Trophoblast cell (in vitro differentiated cells and primary cell): ENCODE measurements at regions not wholly inside any gene's neighbourhood (a gene's known extent, or its start where the extent isn't known, plus 50 kb on each side); places are given as distances from the start of the nearest gene placed in this dataset.

Source experiments
- DNase-seq, 2 donors: peaks; one replicate each; pipeline ENCODE4 v3.0.0-alpha.2; 2016
- H2AFZ ChIP-seq: 2 replicates; pipeline ENCODE4 v1.6.1; 2013; ENCODE audit warnings: low read length, moderate library complexity, mild to moderate bottlenecking; ENCODE audit not compliant: insufficient read depth, poor library complexity
- H2AK5ac ChIP-seq: 2 replicates; pipeline ENCODE4 v1.6.1; 2013; ENCODE audit warnings: mild to moderate bottlenecking, low read length
- H2BK120ac ChIP-seq: 2 replicates; pipeline ENCODE4 v1.6.1; 2013; ENCODE audit warnings: low read length, mild to moderate bottlenecking, moderate library complexity; ENCODE audit not compliant: insufficient read depth, poor library complexity
- H2BK12ac ChIP-seq: 2 replicates; pipeline ENCODE4 v1.6.1; 2013; ENCODE audit warnings: mild to moderate bottlenecking, low read length, moderate library complexity
- H2BK5ac ChIP-seq: 2 replicates; pipeline ENCODE4 v1.6.1; 2013; ENCODE audit warnings: low read length, low read depth, moderate library complexity, mild to moderate bottlenecking; ENCODE audit not compliant: poor library complexity
- H3K14ac ChIP-seq: 2 replicates; pipeline ENCODE4 v1.6.1; 2013; ENCODE audit warnings: mild to moderate bottlenecking, low read length
- H3K18ac ChIP-seq: 2 replicates; pipeline ENCODE4 v1.6.1; 2013; ENCODE audit warnings: mild to moderate bottlenecking, low read length
- H3K23ac ChIP-seq: 2 replicates; pipeline ENCODE4 v1.6.1; 2013; ENCODE audit warnings: low read length
- H3K27ac ChIP-seq: 2 replicates; pipeline ENCODE4 v1.5.1; 2013; ENCODE audit warnings: low read depth, mild to moderate bottlenecking, inconsistent platforms, low read length, moderate library complexity
- H3K27me3 ChIP-seq: 2 replicates; pipeline ENCODE4 v1.6.1; 2013; ENCODE audit warnings: inconsistent platforms, mild to moderate bottlenecking, low read length, moderate library complexity; ENCODE audit not compliant: insufficient read depth
- H3K36me3 ChIP-seq, 2 experiments: 1 replicate in 1 of 2; 2 replicates in 1 of 2; pipeline ENCODE4 v1.6.1; 2013; ENCODE audit warnings: low read length in 2 of 2, mild to moderate bottlenecking in 2 of 2, moderate library complexity in 1 of 2; ENCODE audit not compliant: insufficient read depth in 2 of 2, control insufficient read depth in 1 of 2
- H3K4ac ChIP-seq: 2 replicates; pipeline ENCODE4 v1.6.1; 2013; ENCODE audit warnings: low read depth, mild to moderate bottlenecking, low read length, moderate library complexity
- H3K4me1 ChIP-seq, 2 experiments: 1 replicate in 1 of 2; 2 replicates in 1 of 2; pipeline ENCODE4 v1.6.1; 2013; ENCODE audit warnings: low read length in 2 of 2, mild to moderate bottlenecking in 2 of 2, moderate library complexity in 1 of 2; ENCODE audit not compliant: insufficient read depth in 2 of 2, control insufficient read depth in 1 of 2
- H3K4me2 ChIP-seq: 2 replicates; pipeline ENCODE4 v1.6.1; 2013; ENCODE audit warnings: inconsistent platforms, mild to moderate bottlenecking, low read length, moderate library complexity
- H3K4me3 ChIP-seq: 2 replicates; pipeline ENCODE4 v1.5.1; 2013; ENCODE audit warnings: mild to moderate bottlenecking, low read depth, low read length, inconsistent platforms
- H3K79me1 ChIP-seq: one replicate; pipeline ENCODE4 v1.6.1; 2013; ENCODE audit warnings: low read length
- H3K79me2 ChIP-seq: 2 replicates; pipeline ENCODE4 v1.6.1; 2013; ENCODE audit warnings: low read length, mild to moderate bottlenecking; ENCODE audit not compliant: control insufficient read depth, insufficient read depth, poor library complexity
- H3K9ac ChIP-seq: 2 replicates; pipeline ENCODE4 v1.6.1; 2013; ENCODE audit warnings: mild to moderate bottlenecking, low read length
- H3K9me3 ChIP-seq: 2 replicates; pipeline ENCODE4 v1.6.1; 2013; ENCODE audit warnings: low read depth, mild to moderate bottlenecking, control low read depth, inconsistent platforms, low read length; ENCODE audit not compliant: insufficient read depth
- H4K12ac ChIP-seq: 2 replicates; pipeline ENCODE4 v1.6.1; 2013; ENCODE audit warnings: low read depth, mild to moderate bottlenecking, low read length, moderate library complexity
- H4K8ac ChIP-seq: 2 replicates; pipeline ENCODE4 v1.6.1; 2013; ENCODE audit warnings: low read depth, mild to moderate bottlenecking, low read length, moderate library complexity
- H4K91ac ChIP-seq: one replicate; pipeline ENCODE4 v1.6.1; 2013; ENCODE audit warnings: low read depth, mild to moderate bottlenecking, low read length, moderate library complexity
- WGBS: extraction: QIAGEN DNeasy Blood & Tissue Kit; methylation state at CpG from one replicate; pipeline ENCODE4 v1.1.7; 2013; ENCODE audit warnings: missing lambda C conversion rate; ENCODE audit not compliant: insufficient read length, insufficient coverage; ENCODE audit errors: extremely low coverage; 5-methylcytosine and 5-hydroxymethylcytosine counted together

DNA sequence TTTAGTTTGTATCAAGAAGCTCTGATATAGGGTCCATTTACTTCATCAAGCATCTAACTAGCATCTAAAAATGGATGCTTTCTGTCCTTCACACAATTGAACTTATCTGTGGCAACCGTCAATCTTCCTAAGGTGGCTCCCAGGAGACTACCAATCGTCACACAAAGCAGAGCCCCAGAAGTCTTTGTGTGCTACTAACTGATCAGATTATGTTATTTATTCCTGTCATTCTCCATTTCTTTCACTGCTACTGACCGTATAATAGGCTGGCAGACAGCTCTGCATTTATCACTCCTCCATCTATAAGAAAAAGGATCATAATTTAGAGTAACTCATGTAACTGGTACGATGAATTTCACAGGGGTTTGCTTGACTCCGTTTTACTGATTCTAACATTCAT is 585.0 kb upstream of the NXPH2 start:
- no CpG with 5 or more reads among the region's 5 CpGs for WGBS
- Histone ChIP-seq H2AK5ac (no peak overlapping the region), H2BK120ac (no peak overlapping the region), H3K36me3 (no peaks in the 10 kb centered on the region), H3K9ac (no peak overlapping the region), H3K4me2 (no peak overlapping the region), H3K79me2 (no peaks in the 10 kb centered on the region), H3K9me3 (no peaks in the 10 kb centered on the region), H3K4me3 (no peak overlapping the region), H3K27ac (no peak overlapping the region), H3K4ac (no peak overlapping the region), H3K14ac (no peak overlapping the region), H4K12ac (no peak overlapping the region), H2BK5ac (no peak overlapping the region), H3K4me1 (no peaks in the 10 kb centered on the region), H4K91ac (no peak overlapping the region), H3K18ac (no peak overlapping the region), H3K23ac (no peak overlapping the region), H2BK12ac (no peak overlapping the region), H3K27me3 (no peaks in the 10 kb centered on the region), H4K8ac (no peak overlapping the region), H3K79me1 (no peaks in the 10 kb centered on the region), H2AFZ (no peak overlapping the region)
- no peak for DNase-seq

DNA sequence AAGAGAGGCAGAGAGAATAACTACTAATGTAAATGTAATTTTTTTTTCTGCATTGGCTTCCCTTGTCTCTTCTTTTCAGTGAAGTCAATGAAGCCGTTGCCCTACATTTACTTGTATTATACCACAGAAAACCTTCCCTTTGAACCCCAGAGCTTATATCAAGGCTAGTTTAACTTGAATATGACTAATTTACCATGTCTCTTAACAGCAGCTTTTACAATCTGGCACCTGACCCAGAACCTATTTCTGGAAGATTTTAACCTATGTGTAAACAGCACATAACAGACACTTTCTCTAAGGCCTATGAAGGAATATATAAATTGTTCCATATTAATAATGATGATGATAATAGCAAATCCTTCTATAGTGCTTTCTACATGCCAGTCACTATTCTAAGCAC is 580.5 kb upstream of the NXPH2 start:
- Histone ChIP-seq H3K18ac (no peak overlapping the region), H2BK5ac (no peak overlapping the region), H3K36me3 (no peaks in the 10 kb centered on the region), H4K91ac (no peak overlapping the region), H4K12ac (no peak overlapping the region), H3K9ac (no peak overlapping the region), H3K4ac (no peak overlapping the region), H2AFZ (no peak overlapping the region), H2BK12ac (no peak overlapping the region), H2BK120ac (no peak overlapping the region), H2AK5ac (no peak overlapping the region), H3K9me3 (no peaks in the 10 kb centered on the region), H3K23ac (no peak overlapping the region), H3K14ac (no peak overlapping the region), H3K4me1 (no peaks in the 10 kb centered on the region), H3K79me2 (no peaks in the 10 kb centered on the region), H3K4me3 (no peak overlapping the region), H3K79me1 (no peaks in the 10 kb centered on the region), H4K8ac (no peak overlapping the region), H3K27me3 (no peaks in the 10 kb centered on the region), H3K4me2 (no peak overlapping the region), H3K27ac (no peak overlapping the region)
- DNase-seq, result no peak
- WGBS, result no CpG with 5 or more reads among the region's 1 CpG

DNA sequence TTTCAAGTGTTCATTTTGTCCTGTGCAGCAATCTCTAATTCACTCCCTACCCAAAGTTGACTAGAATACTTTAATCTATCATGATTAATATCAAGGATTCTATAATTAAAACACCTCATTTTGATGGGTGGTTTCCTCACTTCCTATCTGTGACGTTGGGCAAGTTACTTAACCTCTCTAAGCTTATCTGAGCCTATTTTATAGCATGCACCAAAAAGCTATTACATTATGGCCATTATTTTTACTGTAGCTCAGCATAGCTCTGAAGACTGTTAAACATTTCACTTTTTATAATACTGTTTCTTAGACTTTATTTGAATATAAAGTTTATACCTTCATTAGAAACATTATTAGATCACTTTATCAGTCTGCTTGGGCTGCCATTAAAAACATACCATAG is 579.6 kb upstream of the NXPH2 start:
- H3K4me2 ChIP-seq, result no peak overlapping the region
- no CpG with 5 or more reads among the region's 1 CpG for WGBS

DNA sequence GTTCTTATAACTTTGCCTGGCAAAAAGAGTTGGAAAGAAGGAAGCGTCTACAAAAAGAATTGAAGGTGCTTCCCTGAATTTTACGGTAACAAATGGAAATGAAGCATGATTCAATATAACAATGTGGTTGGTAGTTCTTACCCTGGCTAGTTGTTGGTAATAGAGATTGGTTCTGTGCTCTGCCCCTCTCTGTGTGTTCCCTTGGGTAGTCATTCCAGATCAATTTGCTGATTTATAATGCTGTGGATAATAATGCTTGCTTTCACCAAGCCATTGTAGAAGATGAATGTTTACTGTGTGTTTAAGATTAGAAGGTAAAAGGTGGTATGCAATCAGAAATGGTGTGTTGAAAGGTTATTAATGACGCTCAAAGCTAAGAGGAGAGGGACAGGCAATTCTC is 577.8 kb upstream of the NXPH2 start:
- Histone ChIP-seq H3K9ac (no peak overlapping the region), H3K4ac (no peak overlapping the region), H3K14ac (no peak overlapping the region), H3K27ac (no peak overlapping the region), H3K4me1 (no peaks in the 10 kb centered on the region), H3K27me3 (no peaks in the 10 kb centered on the region), H4K8ac (no peak overlapping the region), H3K23ac (no peak overlapping the region), H2BK120ac (no peak overlapping the region), H3K9me3 (peaks cover 7% of the 10 kb centered on the region), H2BK12ac (no peak overlapping the region), H3K4me3 (no peak overlapping the region), H4K12ac (no peak overlapping the region), H4K91ac (no peak overlapping the region), H2AFZ (no peak overlapping the region), H3K79me1 (no peaks in the 10 kb centered on the region), H2AK5ac (no peak overlapping the region), H3K36me3 (no peaks in the 10 kb centered on the region), H2BK5ac (no peak overlapping the region), H3K4me2 (no peak overlapping the region), H3K18ac (no peak overlapping the region), H3K79me2 (no peaks in the 10 kb centered on the region)
- DNase-seq, result no peak
- no CpG with 5 or more reads among the region's 3 CpGs for WGBS

More for the DNA sequence above, 579.6 kb upstream of the NXPH2 start:
- Histone ChIP-seq H2BK12ac (no peak overlapping the region), H3K18ac (no peak overlapping the region), H4K12ac (no peak overlapping the region), H3K4me3 (no peak overlapping the region), H4K91ac (no peak overlapping the region), H3K27ac (no peak overlapping the region), H2BK5ac (no peak overlapping the region), H3K23ac (no peak overlapping the region), H3K79me2 (no peaks in the 10 kb centered on the region), H3K79me1 (no peaks in the 10 kb centered on the region), H3K4ac (no peak overlapping the region), H2AK5ac (no peak overlapping the region), H2BK120ac (no peak overlapping the region), H3K9me3 (no peaks in the 10 kb centered on the region), H3K27me3 (no peaks in the 10 kb centered on the region), H3K9ac (no peak overlapping the region), H4K8ac (no peak overlapping the region), H3K14ac (no peak overlapping the region), H3K4me1 (no peaks in the 10 kb centered on the region), H2AFZ (no peak overlapping the region), H3K36me3 (no peaks in the 10 kb centered on the region)
- DNase-seq, result no peak
